DMS114 treated with DMSO at 0.1 percent for 48 hours (cell line): ENCODE measurements at regions not wholly inside any gene's neighbourhood (a gene's known extent, or its start where the extent isn't known, plus 50 kb on each side); places are given as distances from the start of the nearest gene placed in this dataset.

Source experiments
- DNase-seq: peaks from one replicate; lab custom pipeline; 2025; ENCODE audit not compliant: unreplicated experiment; lab: John Stamatoyannopoulos, UW

DNA sequence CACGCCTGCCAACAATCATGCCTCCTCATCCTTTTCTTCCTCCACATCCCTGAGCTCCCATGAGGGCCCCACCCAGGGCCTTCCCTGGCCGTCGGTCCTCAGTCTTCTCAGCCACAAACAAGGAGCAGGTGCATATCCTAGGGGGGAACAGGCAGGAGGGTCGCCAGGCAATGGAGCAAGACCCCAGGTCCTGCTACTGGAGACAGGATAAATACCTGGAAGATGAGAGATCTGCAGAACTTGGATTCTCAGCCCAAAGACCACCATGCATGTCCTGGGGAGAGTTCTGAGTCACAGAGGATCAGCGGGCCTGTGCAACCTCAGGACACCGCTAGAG is 344.7 kb upstream of the TSHZ3 start:
- no peak for DNase-seq

DNA sequence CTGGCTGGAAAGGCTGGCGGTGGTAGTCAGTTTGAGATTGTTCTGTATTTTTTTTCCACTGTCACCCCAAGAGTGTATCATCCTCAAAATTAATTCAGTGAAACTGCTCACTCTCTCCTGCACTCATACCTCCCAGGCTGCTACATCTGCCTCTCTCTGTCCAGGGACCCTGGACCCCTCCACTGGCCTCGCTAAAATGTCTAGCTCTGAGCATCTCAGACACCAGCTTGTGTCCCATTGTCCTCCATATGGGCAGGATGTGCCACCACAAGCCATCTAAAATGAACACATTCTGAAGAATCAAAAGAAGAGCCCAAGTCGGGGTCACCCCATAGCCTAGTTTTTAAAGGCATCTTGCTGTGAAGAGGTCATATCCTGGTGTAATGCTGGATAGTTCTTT is 345.5 kb upstream of the TSHZ3 start:
- DNase-seq: no peak

DNA sequence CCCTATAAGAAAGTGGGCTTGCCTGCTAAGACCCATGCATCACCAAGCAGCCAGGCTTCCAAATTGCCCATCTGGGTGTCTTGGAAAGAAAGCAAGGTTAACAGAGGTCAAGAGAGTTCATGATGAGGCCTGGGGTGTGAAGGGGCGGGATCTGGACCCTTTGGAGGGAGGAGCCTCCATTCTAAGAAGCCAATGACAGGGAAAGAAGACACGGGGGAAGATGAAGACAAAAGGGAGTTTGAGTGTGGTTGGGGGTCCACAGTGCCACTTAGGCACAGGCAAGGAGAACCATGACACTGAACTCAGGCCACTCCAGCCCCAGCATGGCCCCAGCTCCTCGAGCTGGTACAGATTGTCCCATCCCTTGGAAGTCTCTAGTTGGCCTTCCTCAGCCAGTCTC is 350.2 kb upstream of the TSHZ3 start:
- no peak for DNase-seq

DNA sequence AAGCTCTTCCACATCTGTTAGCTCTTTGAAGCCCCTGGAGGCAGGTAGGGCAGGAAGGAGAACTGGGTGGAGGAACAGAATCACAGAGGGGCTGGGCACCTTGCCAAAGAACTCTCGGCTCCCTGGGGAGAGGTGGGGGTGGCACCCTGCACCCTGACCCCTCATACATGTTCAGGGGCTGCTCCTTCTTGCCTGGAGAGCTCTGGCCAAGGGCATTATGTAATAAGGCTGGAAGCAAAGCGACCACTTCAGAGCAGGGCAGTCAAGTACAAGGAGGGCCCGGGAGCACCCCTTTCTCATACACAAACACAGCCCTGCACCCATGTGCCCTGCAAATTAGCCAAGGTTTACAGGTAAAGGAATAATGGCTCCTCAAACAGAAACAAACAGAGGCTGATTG is 351.9 kb upstream of the TSHZ3 start:
- DNase-seq: no peak

DNA sequence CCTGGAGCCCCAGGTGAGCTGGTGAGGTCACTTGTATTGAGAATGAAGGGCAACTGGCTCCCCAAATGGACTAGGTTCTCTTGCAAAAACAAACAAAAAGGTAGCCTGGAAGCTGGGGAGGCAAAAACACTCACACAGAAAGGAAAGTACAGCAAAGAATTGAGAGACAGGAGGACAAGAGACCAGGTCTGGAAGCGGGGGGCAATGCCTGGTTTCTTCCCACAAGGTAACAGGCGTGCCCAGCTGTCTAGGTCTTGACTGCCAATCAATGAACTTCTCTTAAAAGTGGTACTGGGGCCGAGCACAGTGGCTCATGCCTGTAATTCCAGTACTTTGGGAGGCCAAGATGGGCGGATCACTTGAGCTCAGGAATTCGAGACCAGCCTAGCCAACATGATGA is 356.4 kb upstream of the TSHZ3 start:
- no peak for DNase-seq

DNA sequence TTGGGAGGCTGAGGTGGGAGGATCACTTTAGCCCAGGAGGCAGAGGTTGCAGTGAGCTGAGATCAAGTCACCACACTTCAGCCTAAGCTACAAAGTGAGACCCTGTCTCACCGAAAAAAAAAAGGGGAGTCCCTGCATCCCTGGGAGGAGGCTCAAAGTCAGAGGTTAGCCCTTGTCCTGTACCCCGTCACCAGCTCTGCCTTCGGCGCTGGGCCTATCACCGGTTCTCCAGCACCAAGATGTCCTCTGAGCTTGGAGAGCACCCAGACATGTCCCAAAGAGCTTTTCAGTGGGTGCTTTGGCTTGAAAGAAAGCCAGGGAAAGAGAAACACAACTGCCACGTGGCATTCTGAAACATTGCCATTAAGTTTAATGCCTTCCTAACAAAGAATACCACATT is 356.9 kb upstream of the TSHZ3 start:
- no peak for DNase-seq

DNA sequence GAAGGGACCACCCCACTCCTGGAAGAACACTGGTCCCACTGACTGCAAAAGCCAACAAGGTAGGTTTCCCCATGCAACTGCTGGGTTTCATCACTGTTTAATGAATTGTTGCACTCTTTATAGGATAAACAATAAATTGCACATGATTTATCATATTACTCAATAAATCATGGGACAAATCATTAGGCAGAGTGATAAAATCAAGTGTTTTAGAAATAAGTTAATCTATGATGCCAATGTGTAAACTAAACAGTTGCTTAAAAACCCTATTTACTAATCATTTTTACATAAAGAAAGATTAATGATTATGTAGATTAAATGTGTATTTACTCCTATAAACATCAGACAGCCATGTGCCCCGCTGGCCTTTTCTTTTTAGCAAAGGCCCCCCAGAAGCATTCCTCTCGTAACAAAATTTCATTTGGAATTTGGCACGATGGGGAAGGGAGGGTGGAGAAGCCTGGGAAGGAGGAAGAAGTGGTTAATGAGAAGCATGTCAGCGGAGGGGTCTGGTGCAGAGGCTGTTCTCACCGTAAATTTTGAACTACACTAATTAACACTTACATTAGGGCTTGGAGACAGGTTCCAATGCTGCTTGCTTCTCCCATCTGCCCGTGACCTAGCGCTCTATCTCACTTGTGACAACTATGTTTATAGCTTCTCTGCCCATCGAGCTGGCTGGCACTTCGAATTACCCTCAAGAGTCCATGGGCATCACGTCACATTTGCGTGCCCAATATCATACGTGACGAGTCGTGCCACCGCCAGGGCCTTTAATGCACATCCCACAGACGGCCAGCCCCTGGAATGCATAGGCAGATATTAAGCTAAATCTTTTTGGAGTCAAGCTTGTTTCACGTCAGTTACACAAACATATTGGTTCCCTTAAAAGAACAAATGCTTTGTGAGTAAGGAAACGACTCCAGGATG is 357.7 kb upstream of the TSHZ3 start:
- no peak for DNase-seq

DNA sequence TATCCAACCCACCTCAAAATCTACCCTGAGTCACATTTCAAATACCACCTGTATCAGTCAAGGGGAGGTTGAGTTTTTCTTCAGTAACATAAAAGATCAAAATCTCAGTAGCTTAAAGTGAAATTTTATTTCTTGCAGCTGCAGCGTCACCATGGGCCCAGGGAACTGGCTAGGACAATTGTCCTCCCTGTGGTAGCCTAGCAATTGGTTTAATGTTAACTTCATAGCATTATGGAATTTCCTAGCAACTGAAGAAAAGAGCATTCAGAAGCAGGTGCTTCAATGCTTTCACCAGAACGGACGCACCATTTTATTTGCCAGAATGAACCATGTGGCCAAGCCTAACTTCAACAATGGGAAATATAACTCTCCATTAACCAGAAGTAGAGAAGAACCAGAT is 359.3 kb upstream of the TSHZ3 start:
- no peak for DNase-seq

DNA sequence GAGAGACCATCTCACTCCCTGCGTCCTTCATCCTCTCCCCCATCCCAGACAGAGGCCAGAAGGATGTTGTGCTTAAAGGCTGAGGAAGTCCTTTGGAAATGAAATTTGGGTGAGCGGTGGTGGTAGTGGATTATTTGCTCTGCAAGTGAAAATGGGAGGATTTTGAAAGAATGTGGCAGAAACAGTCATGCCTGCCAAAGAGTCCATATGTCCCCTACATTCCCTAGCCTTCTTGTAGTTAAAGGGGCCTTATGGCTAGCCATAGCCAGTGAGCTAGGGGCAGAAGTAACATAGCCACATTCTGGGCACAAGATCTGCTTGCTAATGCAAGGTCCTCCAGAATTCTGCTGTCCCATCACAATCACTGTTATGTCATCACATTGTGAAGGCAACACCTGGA is 360.2 kb upstream of the TSHZ3 start:
- DNase-seq: no peak

DNA sequence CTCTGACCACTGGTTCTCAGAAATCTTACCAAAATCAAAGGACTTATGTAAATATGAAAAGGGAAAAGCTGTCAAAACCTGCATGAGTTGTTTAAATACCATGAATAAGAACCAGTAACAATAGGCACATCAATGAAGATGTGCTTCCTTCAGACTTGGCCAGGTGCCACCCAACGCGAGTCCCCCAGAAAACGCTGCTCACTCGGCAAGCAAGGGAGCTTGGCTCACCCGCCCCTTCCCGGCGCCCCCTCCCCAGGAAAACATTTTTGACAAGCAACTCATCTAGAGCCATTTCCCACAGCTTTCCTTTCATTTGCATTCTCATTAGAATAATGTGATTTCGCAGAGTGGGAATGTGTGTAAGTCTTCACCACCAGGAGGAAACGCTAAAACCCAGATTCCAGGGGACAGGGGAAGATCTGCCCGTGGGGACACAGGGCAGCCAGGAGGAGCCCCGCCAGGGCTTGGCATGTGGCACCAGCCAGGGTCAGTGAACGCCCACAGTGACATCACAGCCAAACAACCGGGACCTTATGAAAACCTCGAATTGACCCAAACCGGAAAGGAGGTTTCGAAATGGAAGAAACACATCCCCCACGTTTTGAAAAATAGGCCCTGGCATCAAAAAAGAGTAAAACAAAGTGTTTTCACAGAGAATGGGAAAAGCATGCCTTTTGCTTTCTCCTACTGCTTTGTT is 366.2 kb upstream of the TSHZ3 start:
- DNase-seq: no peak

DNA sequence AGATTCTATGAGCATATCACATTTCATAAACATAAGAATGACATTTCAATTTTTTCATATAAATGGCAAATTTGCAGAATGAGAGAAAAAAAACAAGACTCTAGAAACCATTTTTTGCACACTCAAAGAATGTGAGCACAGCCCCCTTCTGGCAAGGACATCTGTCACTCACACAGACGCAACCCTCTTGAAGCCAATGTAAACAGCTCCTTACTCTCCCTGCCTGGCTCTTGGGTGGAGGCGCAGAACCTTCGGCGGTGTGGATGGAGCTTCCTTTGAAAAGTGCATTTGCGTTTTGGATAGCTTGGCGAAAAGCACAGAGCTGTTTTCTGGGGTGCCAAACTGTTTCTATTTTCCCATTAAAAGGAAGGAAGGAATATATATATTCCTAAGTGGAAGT is 367.6 kb upstream of the TSHZ3 start:
- DNase-seq: no peak

DNA sequence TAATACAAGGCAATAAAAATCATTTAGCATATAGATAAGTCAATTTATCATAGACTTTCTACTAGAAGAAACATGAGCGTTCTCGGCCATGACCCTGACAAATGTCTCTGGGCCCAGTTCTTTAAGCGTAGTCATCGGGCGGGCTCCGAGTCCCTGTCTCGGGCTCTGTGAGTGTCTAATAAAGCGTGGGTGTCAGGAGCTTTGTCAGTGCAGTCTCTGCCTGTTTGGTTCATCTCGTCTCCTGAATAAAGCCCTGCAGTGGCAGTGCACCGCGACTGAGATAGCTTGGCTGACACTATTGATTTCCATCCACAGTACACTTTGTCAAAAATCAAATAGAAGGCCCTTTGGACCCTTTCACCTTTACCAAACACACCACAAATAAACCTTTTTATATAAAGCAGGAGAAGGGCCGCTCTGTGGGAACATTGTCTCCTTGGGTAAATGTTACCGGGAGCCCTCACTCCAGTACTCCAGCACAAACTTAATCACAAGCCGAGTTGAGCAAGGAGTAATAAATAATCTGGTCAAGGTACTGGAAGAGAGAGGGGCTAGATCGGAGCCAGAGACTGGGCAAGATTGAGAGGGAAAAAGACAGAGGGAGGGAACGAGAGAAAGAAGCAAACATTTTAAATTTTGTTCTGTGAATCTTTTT is 368.2 kb upstream of the TSHZ3 start:
- no peak for DNase-seq

DNA sequence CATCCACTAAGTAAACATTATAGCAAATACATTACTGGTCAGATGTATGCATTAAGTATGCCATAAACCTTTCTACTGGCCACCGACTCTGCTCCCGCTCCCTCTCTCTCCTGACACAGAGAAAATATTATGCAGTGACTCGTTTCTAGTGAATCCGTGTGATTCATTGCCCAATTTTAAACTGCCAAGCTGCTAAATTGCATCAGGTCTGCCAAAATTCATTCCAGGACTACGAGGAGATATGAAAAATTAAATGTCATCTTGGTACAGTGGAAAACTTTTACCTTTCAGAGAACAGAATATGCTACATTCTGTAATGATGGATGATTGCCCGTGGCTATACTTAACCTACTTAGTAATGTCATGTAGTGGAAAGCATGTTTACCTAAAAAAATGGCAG is 368.8 kb upstream of the TSHZ3 start:
- DNase-seq: no peak

DNA sequence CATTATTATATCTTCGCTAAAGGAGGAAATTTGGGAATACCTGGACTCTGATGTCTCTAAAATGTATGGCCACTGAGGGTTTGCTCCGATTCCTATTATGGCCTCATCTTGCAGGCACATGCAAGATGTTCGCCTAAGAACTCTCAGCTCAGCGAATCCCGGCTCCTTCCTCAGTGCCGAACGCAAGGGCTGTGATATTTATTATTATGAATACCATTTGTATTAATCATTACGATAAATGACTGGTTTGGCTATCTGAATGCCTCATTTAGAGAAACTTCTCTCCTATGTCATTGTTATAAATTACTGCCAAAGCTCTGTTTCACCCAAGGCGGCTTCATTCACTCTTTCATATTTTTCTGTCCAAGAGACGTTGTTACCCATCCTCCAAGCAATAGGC is 369.7 kb upstream of the TSHZ3 start:
- no peak for DNase-seq

DNA sequence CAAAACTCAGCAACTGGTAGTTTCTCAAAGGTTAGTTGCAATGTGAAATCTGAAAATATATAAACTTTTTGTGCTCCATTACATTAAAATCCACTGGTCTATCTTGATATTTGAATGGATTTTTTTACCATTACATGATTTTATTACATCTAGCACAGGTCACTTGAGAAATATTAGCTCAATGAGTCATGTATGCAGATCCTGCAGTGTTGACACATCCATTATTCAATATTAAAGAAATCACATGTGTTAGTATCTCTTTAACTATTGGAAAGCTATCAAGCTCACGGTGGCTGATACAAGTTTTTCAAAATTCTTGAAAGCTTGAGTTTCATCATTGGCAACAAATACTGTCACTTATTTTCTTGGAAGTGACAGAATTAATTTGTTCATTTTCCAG is 373.9 kb upstream of the TSHZ3 start:
- no peak for DNase-seq

DNA sequence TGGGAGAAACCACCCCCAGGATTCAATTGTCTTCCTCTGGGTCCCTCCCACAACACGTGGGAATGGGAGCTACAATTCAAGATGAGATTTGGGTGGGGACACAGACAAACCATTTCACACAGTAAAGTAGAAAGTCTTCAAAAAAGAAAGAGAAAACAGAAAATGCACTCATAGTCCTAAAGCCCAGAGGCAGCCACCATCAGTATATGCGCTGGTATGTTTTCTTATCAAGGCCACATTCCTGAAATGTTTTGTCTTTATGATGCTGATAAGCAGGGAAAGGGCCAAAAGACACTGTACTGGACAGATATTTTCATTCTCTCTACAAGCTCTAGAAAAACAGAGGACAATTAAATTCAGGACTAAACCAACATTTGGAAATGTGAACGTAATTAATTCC is 375.8 kb upstream of the TSHZ3 start:
- DNase-seq: no peak

DNA sequence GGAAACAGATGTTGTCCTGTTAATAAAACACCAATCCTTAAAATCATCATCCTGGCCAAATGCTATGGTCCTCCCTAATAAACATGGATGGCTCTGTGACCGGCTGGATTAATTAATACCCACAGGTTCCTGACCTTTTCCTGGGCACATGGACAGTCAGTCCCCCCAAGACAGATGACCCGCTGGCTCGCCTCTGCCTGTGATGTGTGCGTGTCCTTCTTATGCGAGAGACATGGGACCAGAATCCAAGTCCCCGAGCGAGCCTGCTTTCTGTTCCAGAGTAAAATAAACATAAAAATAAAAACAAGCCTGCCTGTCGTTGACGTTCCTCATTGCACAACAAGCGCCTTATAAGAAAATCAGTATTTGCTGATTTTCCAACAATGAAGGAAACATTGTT is 378.3 kb upstream of the TSHZ3 start:
- DNase-seq: no peak

DNA sequence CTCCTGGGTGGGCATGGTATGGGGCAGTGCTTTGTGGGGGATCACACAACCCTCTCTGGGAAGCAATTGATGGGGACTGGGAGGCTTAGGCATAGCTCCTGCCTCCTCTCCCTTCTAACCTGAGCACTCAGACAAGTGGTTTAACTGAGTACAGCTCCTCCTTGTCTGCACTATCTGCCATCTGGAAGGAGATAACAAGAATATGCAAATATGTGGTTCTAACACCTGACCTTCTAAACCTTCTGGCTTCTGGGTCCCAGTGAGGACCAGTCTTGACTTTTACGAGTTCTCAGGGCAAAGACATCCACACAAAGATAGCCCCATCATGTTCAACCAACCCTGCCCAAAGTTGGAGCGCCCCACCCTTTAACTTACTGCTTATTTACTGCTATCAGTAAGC is 381.0 kb upstream of the TSHZ3 start:
- DNase-seq: no peak

DNA sequence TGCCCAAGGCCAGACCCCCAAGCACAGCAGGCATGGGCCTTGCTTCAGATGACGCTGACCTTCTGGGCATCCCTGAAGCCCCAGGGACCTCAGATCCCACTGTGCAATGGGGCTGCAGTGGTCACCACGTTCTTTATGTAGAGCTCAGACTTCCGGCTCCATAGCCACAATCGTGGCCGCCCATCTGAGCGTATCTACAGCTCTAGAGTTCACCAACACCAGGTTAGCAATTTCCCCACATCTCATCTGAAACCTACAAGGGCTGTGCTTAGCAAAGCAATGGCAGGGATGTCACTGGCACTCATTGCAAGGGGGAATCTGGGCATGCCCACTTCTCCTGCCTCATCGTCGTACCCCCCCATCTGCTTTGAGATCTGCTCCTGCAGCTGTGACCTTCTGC is 384.4 kb upstream of the TSHZ3 start:
- no peak for DNase-seq

DNA sequence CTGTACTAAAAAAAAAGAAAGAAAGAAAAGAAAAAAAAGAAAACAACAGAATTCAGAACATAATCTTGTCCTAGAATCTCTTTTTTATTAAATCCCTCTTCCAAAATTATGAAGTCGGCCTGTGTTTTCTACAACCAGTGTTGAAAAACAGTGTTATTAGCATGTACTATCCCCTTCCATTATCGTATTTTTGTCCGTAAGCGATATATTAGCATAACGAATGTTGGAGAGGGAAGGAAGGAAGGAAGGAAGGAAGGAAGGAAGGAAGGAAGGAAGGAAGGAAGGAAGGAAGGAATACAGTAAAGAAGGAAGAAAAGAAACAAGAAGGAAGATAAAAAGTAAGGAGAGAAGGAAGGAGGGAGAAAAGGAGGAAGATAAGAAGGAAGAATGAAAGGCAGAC is 393.0 kb upstream of the TSHZ3 start:
- DNase-seq: no peak

DNA sequence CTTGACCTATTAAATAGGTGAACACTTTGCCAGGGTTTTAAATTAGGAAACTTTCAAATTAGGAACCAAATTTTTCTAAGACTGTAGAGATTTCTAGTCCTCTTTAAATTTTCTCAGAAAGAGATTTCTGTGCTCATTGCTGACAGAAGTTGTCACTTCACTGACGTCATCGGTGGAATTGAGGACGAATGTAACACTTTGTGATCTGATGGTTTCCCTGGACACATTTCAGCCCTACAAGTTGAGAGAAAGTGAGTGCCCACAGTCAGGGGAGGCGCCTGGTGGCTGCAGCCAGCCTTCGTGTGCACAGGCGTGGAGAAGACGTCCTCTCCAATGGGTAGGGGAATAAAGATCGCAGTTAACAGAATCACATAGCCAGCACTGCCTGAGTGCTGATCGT is 396.5 kb upstream of the TSHZ3 start:
- no peak for DNase-seq

DNA sequence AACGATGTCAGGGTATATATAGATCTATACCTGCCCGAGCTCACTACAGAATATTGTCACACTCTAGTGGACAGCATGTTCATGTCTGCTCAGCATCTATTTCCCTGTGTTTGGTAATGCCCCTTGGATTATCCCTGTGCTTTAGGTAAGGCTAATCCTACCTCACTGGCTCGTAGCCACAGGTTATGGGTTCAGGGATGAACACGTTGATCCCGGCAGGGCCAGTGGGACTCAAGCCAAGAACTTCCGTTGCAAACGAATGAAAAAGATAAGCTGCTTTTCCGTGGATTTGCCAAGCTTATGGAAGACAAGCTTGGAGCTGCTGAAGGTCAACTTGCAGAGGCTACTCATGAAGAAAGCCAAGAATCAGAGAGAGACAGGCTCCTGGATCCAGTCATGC is 400.0 kb upstream of the TSHZ3 start:
- no peak for DNase-seq
